ENCODE measurements at regions not wholly inside any gene's neighbourhood (a gene's known extent, or its start where the extent isn't known, plus 50 kb on each side); places are given as distances from the start of the nearest gene placed in this dataset.

- TF ChIP-seq NFRKB (IDR thresholded peaks at IDR 0.05) (no peak), LEF1 (IDR thresholded peaks at IDR 0.05; ENCODE audit: borderline replicate concordance) (no peak), SP1 (IDR thresholded peaks at IDR 0.05) (no peak)
Observed at GRCh38 chr16:73547552-73548403, 499.9 kb upstream of the ZFHX3 start.

All from HEK293T (cell line).